ENCODE measurements at regions not wholly inside any gene's neighbourhood (a gene's known extent, or its start where the extent isn't known, plus 50 kb on each side); places are given as distances from the start of the nearest gene placed in this dataset.
"Not testable (repeated sequence)": the region's sequence is repeated elsewhere in the genome, so short reads cannot be mapped to it uniquely, and the experiment has no call there.

DNA sequence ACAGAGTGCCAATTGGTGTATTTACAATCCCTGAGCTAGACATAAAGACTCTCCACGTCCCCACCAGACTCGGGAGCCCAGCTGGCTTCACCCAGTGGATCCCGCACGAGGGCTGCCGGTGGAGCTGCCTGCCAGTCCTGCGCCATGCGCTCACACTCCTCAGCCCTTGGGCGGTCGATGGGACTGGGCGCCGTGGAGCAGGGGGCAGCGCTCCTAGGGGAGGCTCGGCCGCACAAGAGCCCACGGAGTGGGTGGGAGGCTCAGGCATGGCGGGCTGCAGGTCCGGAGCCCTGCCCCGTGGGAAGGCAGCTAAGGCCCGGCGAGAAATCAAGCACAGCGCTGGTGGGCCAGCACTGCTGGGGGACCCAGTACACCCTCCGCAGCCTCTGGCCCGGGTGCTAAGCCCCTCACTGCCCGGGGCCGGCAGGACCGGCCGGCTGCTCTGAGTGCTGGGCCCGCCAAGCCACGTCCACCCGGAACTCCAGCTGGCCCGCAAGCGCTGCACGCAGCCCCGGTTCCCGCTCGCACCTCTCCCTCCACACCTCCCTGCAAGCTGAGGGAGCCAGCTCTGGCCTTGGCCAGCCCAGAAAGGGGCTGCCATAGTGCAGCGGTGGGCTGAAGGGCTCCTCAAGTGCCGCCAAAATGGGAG, 759.4 kb downstream of the BRINP3 start:
- DNase-seq = not testable (repeated sequence)

GRCh38 chr1:189726806-189727205, 750.9 kb downstream of the BRINP3 start:
- no peak for DNase-seq

GRCh38 chr1:189751311-189751710, 726.4 kb downstream of the BRINP3 start:
- DNase-seq = no peak

DNA sequence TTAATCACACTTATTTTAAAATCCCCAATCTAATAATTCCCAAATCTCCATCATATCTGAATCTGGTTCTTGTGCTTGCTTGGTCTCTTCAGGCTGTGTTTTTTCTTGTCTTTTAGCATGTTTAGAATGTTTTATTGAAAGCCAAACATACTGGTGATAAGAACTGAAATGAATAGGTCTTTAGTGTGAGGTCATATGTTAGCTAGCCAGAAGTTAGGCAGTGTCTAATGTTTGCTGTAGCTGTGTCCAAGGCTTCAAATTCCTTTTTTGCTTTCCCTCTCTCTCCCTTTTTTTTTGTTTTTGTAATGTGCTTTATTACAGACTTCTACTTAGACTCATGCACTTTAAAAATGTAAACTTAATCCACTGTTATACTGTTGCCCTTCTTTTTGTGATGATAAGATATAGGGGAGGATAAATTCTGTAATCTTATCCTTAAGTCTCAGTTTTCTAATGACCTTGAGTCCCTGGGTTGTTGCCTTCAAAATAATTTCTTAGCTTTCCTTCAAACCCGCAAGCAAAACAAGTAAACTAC, 725.1 kb downstream of the BRINP3 start:
- no peak for DNase-seq

DNA sequence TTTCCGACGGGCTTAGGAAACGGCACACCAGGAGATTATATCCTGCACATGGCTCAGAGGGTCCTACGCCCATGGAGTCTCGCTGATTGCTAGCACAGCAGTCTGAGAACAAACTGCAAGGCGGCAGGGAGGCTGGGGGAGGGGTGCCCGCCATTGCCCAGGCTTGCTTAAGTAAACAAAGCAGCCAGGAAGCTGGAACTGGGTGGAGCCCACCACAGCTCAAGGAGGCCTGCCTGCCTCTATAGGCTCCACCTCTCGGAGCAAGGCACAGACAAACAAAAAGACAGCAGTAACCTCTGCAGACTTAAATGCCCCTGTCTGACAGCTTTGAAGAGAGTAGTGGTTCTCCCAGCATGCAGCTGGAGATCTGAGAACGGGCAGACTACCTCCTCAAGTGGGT, 722.6 kb downstream of the BRINP3 start:
- DNase-seq = not testable (repeated sequence)

GRCh38 chr1:189764391-189765320, 713.0 kb downstream of the BRINP3 start:
- DNase-seq = no peak

DNA sequence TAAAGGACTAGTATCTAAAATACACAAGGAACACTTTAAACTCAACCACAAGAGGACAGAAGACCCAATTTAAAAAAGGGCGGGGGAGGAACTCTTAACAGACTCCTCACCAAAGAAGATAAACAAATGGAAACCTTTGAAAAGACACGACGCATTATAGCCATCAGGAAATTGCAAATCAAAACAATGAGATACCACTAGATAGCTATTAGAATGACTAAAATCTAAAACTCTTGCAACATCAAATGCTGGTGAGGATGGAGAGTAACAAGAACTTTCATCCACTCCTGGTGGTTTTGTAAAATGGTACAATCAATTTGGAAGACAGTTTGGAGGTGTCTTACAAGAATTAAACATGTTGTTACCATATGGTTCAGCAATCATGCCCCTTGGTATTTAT, 708.2 kb downstream of the BRINP3 start:
- DNase-seq = no peak

DNA sequence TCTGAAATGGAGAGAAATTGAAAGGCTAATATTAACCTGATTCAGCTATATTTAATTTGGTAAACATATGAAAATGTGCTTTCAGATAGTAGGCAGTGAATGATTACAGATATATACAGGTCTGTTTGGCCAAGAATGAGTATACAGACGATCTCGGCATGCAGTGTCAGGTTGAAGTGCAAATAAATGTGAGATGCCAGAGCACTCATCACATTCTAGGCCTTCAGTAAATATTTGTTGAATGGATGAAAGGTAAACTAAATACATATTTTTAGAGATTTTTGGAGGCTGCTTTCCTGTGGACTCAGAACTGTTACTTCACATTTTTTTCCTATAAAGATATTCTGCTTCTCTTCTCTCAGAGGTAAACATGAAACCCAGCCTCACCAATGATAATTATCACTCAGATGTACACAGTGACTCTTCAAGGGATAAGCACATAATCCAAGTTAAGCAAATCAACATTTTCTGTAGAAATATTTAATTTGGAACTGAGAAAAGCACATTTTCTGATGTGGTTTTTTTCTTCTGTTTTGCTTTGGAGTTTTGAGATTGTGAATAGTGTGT, 702.9 kb downstream of the BRINP3 start:
- DNase-seq = no peak

DNA sequence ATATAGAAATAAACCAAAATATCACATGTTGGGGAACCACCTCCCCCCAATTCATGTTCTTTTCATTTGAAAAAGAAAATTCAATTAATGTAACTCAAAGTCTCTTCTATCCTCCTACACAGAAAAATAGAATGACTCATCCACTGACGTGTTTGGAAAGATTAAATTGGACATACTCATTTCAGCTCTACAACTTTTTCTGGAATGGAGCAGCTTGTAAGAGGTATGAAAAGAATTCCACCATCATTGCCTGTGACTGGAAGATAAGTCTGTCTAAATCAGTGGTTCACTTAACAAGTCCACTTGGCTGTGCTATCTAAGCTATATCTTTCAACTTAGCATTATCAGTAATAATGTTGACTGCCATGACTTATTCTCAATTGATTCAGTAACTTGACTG, 702.3 kb downstream of the BRINP3 start:
- DNase-seq = no peak

DNA sequence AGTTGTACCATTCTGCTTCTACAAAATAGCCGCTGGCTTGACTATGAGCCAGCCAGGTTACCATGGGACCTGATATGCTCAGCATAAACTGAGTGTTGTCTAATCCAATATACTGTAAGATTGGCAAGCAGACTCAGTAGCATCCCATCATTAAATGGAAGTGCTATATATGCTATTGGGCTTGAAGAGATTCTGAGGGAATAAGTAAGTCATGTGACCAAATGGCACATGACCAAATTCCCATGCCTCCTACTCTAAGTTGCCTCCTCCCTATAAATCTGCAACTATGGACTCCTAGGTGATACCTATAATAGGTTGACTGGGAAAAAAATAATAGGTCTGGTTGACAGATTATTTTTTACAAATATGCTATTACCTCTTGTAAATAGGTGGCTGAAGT, 698.6 kb downstream of the BRINP3 start:
- DNase-seq = no peak

- DNase-seq = no peak
Measured at GRCh38 chr1:189782295-189782694, 695.4 kb downstream of the BRINP3 start.

GRCh38 chr1:189783456-189783855, 694.2 kb downstream of the BRINP3 start:
- DNase-seq = no peak

DNA sequence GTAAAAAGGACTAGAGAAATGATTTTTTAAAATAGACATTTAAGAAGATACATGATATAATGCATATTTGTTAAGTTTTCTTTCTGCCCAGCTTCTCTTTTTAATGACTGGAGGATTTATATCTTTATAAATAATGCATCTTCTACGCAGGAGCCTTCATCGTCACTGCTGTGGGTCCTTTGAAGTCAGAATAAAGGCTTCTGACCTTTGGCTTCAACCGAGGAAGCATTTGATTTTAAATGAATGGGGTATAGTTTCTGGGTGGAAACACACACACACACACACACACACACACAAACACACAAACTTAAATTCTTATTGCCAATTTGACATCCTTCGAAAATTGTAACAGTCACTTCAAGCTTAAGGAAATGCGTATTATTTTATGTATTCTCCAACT, 690.9 kb downstream of the BRINP3 start:
- no peak for DNase-seq

DNA sequence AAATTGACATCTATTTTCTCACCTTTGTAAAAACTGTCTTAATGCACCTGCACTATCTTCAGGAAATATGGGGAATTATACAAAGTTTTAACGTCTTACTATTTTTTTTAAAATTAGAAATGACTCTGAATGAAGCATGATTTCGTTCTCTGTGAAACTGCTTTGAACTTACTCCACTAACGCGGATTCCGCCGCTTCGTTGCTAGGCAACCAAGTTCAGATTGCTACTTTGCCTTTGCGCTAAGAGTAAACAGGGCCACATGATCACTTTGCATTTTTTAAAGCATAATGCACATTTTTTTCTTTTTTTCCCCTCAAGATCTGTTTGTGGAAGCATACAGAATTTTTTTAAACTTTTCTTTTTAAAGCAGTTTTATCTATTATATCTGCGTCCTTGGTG, 690.5 kb downstream of the BRINP3 start:
- no peak for DNase-seq

GRCh38 chr1:189790335-189790734, 687.3 kb downstream of the BRINP3 start:
- no peak for DNase-seq

- DNase-seq = no peak
Measured at GRCh38 chr1:189803364-189803763, 674.3 kb downstream of the BRINP3 start.

GRCh38 chr1:189804352-189804751, 673.3 kb downstream of the BRINP3 start:
- no peak for DNase-seq

GRCh38 chr1:189805735-189806134, 671.9 kb downstream of the BRINP3 start:
- no peak for DNase-seq

DNA sequence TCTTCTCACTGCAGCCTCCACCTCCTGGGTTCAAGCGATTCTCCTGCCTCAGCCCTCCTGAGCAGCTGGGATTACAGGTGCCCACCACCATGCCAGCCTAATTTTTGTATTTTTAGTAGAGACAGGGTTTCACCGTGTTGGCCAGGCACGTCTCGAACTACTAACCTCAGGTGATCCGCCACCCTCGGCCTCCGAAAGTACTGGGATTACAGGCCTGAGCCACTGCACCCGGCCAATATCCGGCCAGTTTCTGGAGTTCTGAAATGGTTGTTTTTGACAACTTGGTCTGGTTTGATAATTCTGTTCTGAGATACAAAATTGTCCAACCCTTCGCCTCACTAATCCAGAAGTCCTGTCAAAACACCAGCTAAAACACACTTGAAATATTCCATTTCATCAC, 667.0 kb downstream of the BRINP3 start:
- DNase-seq = not testable (repeated sequence)

- DNase-seq = no peak
Measured at GRCh38 chr1:189811960-189812359, 665.7 kb downstream of the BRINP3 start.

DNA sequence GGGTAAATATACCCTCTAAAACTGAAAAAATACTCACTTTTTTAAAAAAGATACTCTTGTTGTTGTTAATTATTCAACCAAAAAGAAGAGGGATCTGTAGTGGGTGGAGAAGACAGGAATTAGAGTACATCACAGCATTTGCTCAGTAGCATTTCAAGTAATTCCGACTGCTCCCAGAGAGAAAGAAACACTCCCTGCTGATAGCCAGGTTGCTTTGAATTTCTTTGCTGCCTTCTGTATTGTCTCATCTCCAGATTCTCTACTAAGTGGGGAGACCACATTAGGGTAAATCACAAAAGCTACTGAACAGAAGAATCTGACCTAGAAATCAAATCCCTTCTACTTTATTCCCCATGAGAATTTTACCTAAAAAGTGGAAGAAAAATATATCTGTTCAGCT, 661.1 kb downstream of the BRINP3 start:
- no peak for DNase-seq

GRCh38 chr1:189819751-189820150, 657.9 kb downstream of the BRINP3 start:
- DNase-seq = no peak

- DNase-seq = no peak
Measured at GRCh38 chr1:189821833-189822232, 655.8 kb downstream of the BRINP3 start.

DNA sequence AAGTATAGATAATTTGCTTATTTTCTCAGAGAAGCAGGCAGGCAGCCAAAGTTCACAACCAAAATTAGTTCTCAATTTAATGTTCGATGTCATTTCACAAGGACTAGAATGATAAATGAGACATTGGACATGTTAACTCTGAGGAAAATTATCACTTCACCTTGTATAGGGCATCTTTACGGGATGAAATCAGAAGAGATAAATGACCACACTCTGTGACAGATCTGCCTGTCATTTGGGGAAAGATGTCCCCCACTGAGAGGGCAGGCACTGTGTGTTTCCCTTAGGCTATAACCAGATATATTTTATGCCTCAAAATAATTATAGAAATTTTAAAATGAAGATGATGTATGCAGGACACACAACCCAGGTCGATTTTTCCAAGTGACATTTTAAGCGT, 642.9 kb downstream of the BRINP3 start:
- DNase-seq = no peak
